BLaER1 treated with 17β-estradiol and CSF1 and Interleukin-3, amounts not matched to agents 10 nM and 100 nM (cell line): ENCODE measurements at regions not wholly inside any gene's neighbourhood (a gene's known extent, or its start where the extent isn't known, plus 50 kb on each side); places are given as distances from the start of the nearest gene placed in this dataset.

Experiments used
- H3K27ac ChIP-seq, 11 experiments: shearing (Covaris generic); formaldehyde crosslinking; 2 replicates each; pipeline ENCODE4 v1.8.1; 2022
- H3K27me3 ChIP-seq, 11 experiments: shearing (Covaris generic); formaldehyde crosslinking; 2 replicates each; pipeline ENCODE4 v1.8.1; 2022
- H3K36me3 ChIP-seq, 11 experiments: shearing (Covaris generic); formaldehyde crosslinking; 2 replicates each; pipeline ENCODE4 v1.8.1; 2022
- H3K4me1 ChIP-seq, 10 experiments: shearing (Covaris generic); formaldehyde crosslinking; 2 replicates each; pipeline ENCODE4 v1.8.1; 2022
- H3K4me2 ChIP-seq, 11 experiments: shearing (Covaris generic); formaldehyde crosslinking; 2 replicates each; pipeline ENCODE4 v1.8.1; 2022
- H3K4me3 ChIP-seq, 10 experiments: shearing (Covaris generic); formaldehyde crosslinking; 2 replicates each; pipeline ENCODE4 v1.8.1; 2022
- H3K9ac ChIP-seq, 11 experiments: shearing (Covaris generic); formaldehyde crosslinking; 2 replicates each; pipeline ENCODE4 v1.8.1; 2022
- H3K9me3 ChIP-seq, 11 experiments: shearing (Covaris generic); formaldehyde crosslinking; replicated peaks in 1 of 11; 2 replicates each; pipeline ENCODE4 v1.8.1; 2022
- H4K20me1 ChIP-seq, 11 experiments: shearing (Covaris generic); formaldehyde crosslinking; 2 replicates each; pipeline ENCODE4 v1.8.1; 2022
- Cebpa-rat ChIP-seq, 11 experiments: shearing (Covaris generic); IDR thresholded peaks; 2 replicates each; pipeline ENCODE4 v1.8.1; 2022

- no peaks in the 10 kb centered on the region for H3K27me3 ChIP-seq
- no peak overlapping the region; a peak in 1 of 22 replicates for H3K4me2 ChIP-seq
- TF ChIP-seq Cebpa-rat (IDR thresholded peaks at IDR 0.05): no peak
These were observed 53.6 kb upstream of the ATP8B1 start for GRCh38 chr18:57856557-57857280.

GRCh38 chr18:57856128-57856527 lies 53.0 kb upstream of the ATP8B1 start:
- no peak for TF ChIP-seq Cebpa-rat (IDR thresholded peaks at IDR 0.05)
- Histone ChIP-seq H3K4me1 (peaks cover 0 to 15% (median 6%) of the 10 kb centered on the region in 10 experiments; a peak in 10 of 20 replicates), H4K20me1 (no peaks in the 10 kb centered on the region), H3K4me3 (no peak overlapping the region), H3K36me3 (no peaks in the 10 kb centered on the region), H3K9ac (no peak overlapping the region), H3K27me3 (no peaks in the 10 kb centered on the region), H3K4me2 (no peak overlapping the region), H3K9me3 (peaks cover 0 to 13% (median 4%) of the 10 kb centered on the region in 11 experiments; a peak in 5 of 22 replicates), H3K27ac (no peak overlapping the region)

More at GRCh38 chr18:57856557-57857280, 53.6 kb upstream of the ATP8B1 start:
- H3K36me3 ChIP-seq: no peaks in the 10 kb centered on the region
- peaks cover 0 to 15% (median 6%) of the 10 kb centered on the region in 10 experiments; a peak in 10 of 20 replicates for H3K4me1 ChIP-seq
- H4K20me1 ChIP-seq: no peaks in the 10 kb centered on the region
- no peak overlapping the region for H3K4me3 ChIP-seq
- H3K9ac ChIP-seq: no peak overlapping the region
- peaks cover 0 to 13% (median 4%) of the 10 kb centered on the region in 11 experiments; a peak in 5 of 22 replicates for H3K9me3 ChIP-seq
- no peak overlapping the region for H3K27ac ChIP-seq

GRCh38 chr18:57855551-57855950 lies 52.4 kb upstream of the ATP8B1 start:
- Histone ChIP-seq H4K20me1 (no peaks in the 10 kb centered on the region), H3K4me3 (no peak overlapping the region), H3K36me3 (no peaks in the 10 kb centered on the region), H3K9ac (no peak overlapping the region), H3K27me3 (no peaks in the 10 kb centered on the region), H3K27ac (no peak overlapping the region), H3K9me3 (peaks cover 0 to 13% (median 4%) of the 10 kb centered on the region in 11 experiments; a peak in 5 of 22 replicates), H3K4me1 (peaks cover 0 to 15% (median 6%) of the 10 kb centered on the region in 10 experiments; a peak in 10 of 20 replicates), H3K4me2 (no peak overlapping the region)
- TF ChIP-seq Cebpa-rat (IDR thresholded peaks at IDR 0.05): no peak

GRCh38 chr18:57854726-57855125 lies 51.6 kb upstream of the ATP8B1 start:
- H4K20me1 ChIP-seq: no peaks in the 10 kb centered on the region
- no peak for TF ChIP-seq Cebpa-rat (IDR thresholded peaks at IDR 0.05)
- H3K27me3 ChIP-seq: no peaks in the 10 kb centered on the region
- peaks cover 0 to 13% (median 3%) of the 10 kb centered on the region in 11 experiments; a peak in 5 of 22 replicates for H3K9me3 ChIP-seq
- no peak overlapping the region for H3K4me2 ChIP-seq
- peaks cover 0 to 15% (median 6%) of the 10 kb centered on the region in 10 experiments; a peak in 10 of 20 replicates for H3K4me1 ChIP-seq
- no peak overlapping the region for H3K9ac ChIP-seq
- no peaks in the 10 kb centered on the region for H3K36me3 ChIP-seq
- H3K4me3 ChIP-seq: no peak overlapping the region
- no peak overlapping the region for H3K27ac ChIP-seq

- no peak for TF ChIP-seq Cebpa-rat (IDR thresholded peaks at IDR 0.05)
- Histone ChIP-seq H3K9me3 (peaks cover 0 to 10% (median 2%) of the 10 kb centered on the region in 11 experiments; a peak in 5 of 22 replicates), H3K4me3 (no peak overlapping the region), H3K36me3 (no peaks in the 10 kb centered on the region), H3K4me1 (peaks cover 0 to 15% (median 6%) of the 10 kb centered on the region in 10 experiments; a peak in 10 of 20 replicates), H3K27me3 (no peaks in the 10 kb centered on the region), H4K20me1 (no peaks in the 10 kb centered on the region), H3K9ac (no peak overlapping the region), H3K4me2 (no peak overlapping the region), H3K27ac (no peak overlapping the region)
These were observed 50.7 kb upstream of the ATP8B1 start for GRCh38 chr18:57853864-57854263.

GRCh38 chr18:57853133-57853532 lies 50.0 kb upstream of the ATP8B1 start:
- Histone ChIP-seq H3K27me3 (no peaks in the 10 kb centered on the region), H3K4me2 (no peak overlapping the region), H3K9ac (no peak overlapping the region), H3K36me3 (no peaks in the 10 kb centered on the region), H3K9me3 (peaks cover 0 to 7% (median 0%) of the 10 kb centered on the region in 11 experiments; a peak in 3 of 22 replicates), H3K27ac (no peak overlapping the region), H3K4me1 (peaks cover 0 to 9% (median 6%) of the 10 kb centered on the region in 10 experiments; a peak in 10 of 20 replicates), H4K20me1 (no peaks in the 10 kb centered on the region), H3K4me3 (no peak overlapping the region)
- no peak for TF ChIP-seq Cebpa-rat (IDR thresholded peaks at IDR 0.05)
